Testis (tissue), 2 donors: ENCODE measurements at regions not wholly inside any gene's neighbourhood (a gene's known extent, or its start where the extent isn't known, plus 50 kb on each side); places are given as distances from the start of the nearest gene placed in this dataset.

Source experiments
- CTCF ChIP-seq, 3 experiments: fragments of 450-650 bp in 2 of 3; fragments of 200-600 bp in 1 of 3; sonication (generic) in 1 of 3; IDR thresholded peaks; one replicate each; pipeline ENCODE4 v1.5.1; 2016 to 2019; ENCODE audit warnings: antibody characterized with exemption in 3 of 3, mild to moderate bottlenecking in 2 of 3, moderate library complexity in 1 of 3
- POLR2A ChIP-seq: fragments of 450-650 bp; IDR thresholded peaks from one replicate; pipeline ENCODE4 v1.6.1; 2017; ENCODE audit warnings: antibody characterized with exemption, mild to moderate bottlenecking, moderate library complexity

GRCh38 chr14:82725213-82725612 lies 1191.6 kb upstream of the SEL1L start:
- TF ChIP-seq CTCF (IDR thresholded peaks at IDR 0.05) (no peak), POLR2A (no peak)
